ENCODE measurements at regions not wholly inside any gene's neighbourhood (a gene's known extent, or its start where the extent isn't known, plus 50 kb on each side); places are given as distances from the start of the nearest gene placed in this dataset.
"Not testable (repeated sequence)": the region's sequence is repeated elsewhere in the genome, so short reads cannot be mapped to it uniquely, and the experiment has no call there.

DNA sequence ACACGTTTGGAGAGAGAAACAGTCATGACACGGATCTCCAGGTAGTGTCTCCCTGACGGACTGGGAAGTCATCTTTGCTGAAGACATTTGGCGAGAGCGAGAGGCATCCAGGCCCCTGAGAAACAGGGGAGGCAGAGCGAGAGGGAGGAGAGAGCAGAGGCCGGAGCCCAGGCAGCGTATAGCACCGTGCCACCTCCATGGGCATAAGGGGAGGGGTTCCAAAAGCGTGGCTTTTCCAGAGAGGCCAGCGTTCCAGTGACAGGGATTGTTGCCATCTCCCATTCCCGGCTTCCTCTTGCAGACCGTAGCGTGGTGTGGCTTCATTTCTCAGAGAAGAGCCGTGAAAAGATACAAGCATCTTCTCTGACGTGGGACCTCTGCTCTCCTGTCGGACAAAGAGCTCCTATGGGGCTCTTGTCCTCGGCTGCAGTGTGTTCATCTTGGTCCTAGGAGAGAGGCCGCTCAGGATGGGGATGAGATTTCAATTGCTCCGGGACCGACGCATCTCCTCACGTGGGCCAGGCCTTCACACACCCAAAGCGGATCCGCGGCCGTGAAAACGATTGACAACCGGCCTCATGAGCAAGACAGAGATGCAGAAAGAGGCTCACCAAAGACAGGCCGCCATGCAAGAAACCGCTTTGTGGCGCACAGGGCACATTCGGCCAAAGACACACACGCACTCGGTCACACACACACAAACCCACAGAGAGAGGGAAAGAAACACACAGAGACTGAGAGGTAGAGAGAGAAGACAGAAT is 170.5 kb upstream of the ZNF337 start:
- not testable (repeated sequence) for TF ChIP-seq EZH2 (IDR thresholded peaks at IDR 0.05; ENCODE audit: borderline replicate concordance, low read depth, low read length, severe bottlenecking); POLR2A (IDR thresholded peaks at IDR 0.05; ENCODE audit: low read depth, low read length); POLR2AphosphoS5 (IDR thresholded peaks at IDR 0.05; ENCODE audit: insufficient read depth, low read depth, low read length); GATA2 (IDR thresholded peaks at IDR 0.05; ENCODE audit: insufficient read depth, insufficient read length, low read depth, low read length); FOS (IDR thresholded peaks at IDR 0.05; ENCODE audit: borderline replicate concordance, insufficient read depth, low read length); MYC (IDR thresholded peaks at IDR 0.05; ENCODE audit: low read depth, low read length); JUN (IDR thresholded peaks at IDR 0.05; ENCODE audit: borderline replicate concordance, insufficient read depth, insufficient read length, low read depth)
- TF ChIP-seq, protein P1, sequence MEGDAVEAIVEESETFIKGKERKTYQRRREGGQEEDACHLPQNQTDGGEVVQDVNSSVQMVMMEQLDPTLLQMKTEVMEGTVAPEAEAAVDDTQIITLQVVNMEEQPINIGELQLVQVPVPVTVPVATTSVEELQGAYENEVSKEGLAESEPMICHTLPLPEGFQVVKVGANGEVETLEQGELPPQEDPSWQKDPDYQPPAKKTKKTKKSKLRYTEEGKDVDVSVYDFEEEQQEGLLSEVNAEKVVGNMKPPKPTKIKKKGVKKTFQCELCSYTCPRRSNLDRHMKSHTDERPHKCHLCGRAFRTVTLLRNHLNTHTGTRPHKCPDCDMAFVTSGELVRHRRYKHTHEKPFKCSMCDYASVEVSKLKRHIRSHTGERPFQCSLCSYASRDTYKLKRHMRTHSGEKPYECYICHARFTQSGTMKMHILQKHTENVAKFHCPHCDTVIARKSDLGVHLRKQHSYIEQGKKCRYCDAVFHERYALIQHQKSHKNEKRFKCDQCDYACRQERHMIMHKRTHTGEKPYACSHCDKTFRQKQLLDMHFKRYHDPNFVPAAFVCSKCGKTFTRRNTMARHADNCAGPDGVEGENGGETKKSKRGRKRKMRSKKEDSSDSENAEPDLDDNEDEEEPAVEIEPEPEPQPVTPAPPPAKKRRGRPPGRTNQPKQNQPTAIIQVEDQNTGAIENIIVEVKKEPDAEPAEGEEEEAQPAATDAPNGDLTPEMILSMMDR (IDR thresholded peaks at IDR 0.05; ENCODE audit: extremely low read depth in 1 of 2, insufficient read depth in 1 of 2, low read depth in 1 of 2, low read length in 2 of 2), result not testable (repeated sequence)
- TF ChIP-seq, protein P2, sequence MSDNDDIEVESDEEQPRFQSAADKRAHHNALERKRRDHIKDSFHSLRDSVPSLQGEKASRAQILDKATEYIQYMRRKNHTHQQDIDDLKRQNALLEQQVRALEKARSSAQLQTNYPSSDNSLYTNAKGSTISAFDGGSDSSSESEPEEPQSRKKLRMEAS (IDR thresholded peaks at IDR 0.05; ENCODE audit: insufficient read depth, insufficient read length), result not testable (repeated sequence)
